WTC11 (cell line): ENCODE measurements at regions not wholly inside any gene's neighbourhood (a gene's known extent, or its start where the extent isn't known, plus 50 kb on each side); places are given as distances from the start of the nearest gene placed in this dataset.

ENCODE experiments used
- ATAC-seq: fragments of 200-7000 bp; cut with Tn5 transposase; 2 replicates; pipeline ENCODE4 v1.10.0; 2021; ENCODE audit warnings: mild to moderate bottlenecking, moderate library complexity
- CTCF ChIA-PET: fragments of 300-600 bp; sonication (Branson Sonifier 250); formaldehyde crosslinking; loops from one replicate; lab custom pipeline; 2021; ENCODE audit warnings: antibody characterized with exemption; lab: Charles Lee
- POLR2A ChIA-PET: fragments of 350-600 bp; sonication (Branson Sonifier 250); formaldehyde crosslinking; loops from one replicate; lab custom pipeline; 2021; ENCODE audit warnings: antibody characterized with exemption; lab: Charles Lee
- DNase-seq: peaks from one replicate; pipeline ENCODE4 v3.0.0; 2021; ENCODE audit warnings: low spot score
- H3K27ac Mint-ChIP-seq: 2 replicates; pipeline ENCODE4 v1.8.0; 2021; ENCODE audit warnings: mixed read lengths
- H3K27me3 Mint-ChIP-seq: 2 replicates; pipeline ENCODE4 v1.8.0; 2021; ENCODE audit warnings: low read depth, mild to moderate bottlenecking, moderate library complexity, mixed read lengths
- H3K36me3 Mint-ChIP-seq: 2 replicates; pipeline ENCODE4 v1.8.0; 2021; ENCODE audit warnings: mixed read lengths
- H3K4me1 Mint-ChIP-seq: 2 replicates; pipeline ENCODE4 v1.8.0; 2022; ENCODE audit warnings: mixed read lengths
- H3K4me3 Mint-ChIP-seq: 2 replicates; pipeline ENCODE4 v1.8.0; 2021; ENCODE audit warnings: mild to moderate bottlenecking, moderate library complexity, mixed read lengths
- H3K9me3 Mint-ChIP-seq: 2 replicates; pipeline ENCODE4 v1.8.0; 2021; ENCODE audit warnings: mixed read lengths
- IRF2 ChIP-seq: sonication (generic); formaldehyde crosslinking; IDR thresholded peaks from 2 replicates; pipeline ENCODE4 v1.8.0; 2022; ENCODE audit warnings: low read depth, missing genetic modification reagents, borderline replicate concordance
- NFYB ChIP-seq: sonication (generic); formaldehyde crosslinking; conservative IDR thresholded peaks from 2 replicates; pipeline ENCODE4 v1.8.0; 2022; ENCODE audit warnings: low read depth, missing genetic modification reagents
- NR3C1 ChIP-seq: sonication (generic); formaldehyde crosslinking; conservative IDR thresholded peaks from 2 replicates; pipeline ENCODE4 v1.8.1; 2023; ENCODE audit warnings: low read depth, mild to moderate bottlenecking, missing genetic modification reagents
- RORB ChIP-seq: fragments of 250-450 bp; sonication (Bioruptor Pico); IDR thresholded peaks from 2 replicates; pipeline ENCODE4 v1.9.0; 2021; ENCODE audit warnings: mild to moderate bottlenecking
- TCF7 ChIP-seq: sonication (generic); formaldehyde crosslinking; IDR thresholded peaks from 2 replicates; pipeline ENCODE4 v1.8.0; 2022; ENCODE audit warnings: mild to moderate bottlenecking, low read depth, missing genetic modification reagents, moderate library complexity
- ZNF138 ChIP-seq: sonication (generic); formaldehyde crosslinking; conservative IDR thresholded peaks from 2 replicates; pipeline ENCODE4 v1.8.1; 2022; ENCODE audit warnings: mild to moderate bottlenecking, moderate library complexity, missing genetic modification reagents
- ZNF396 ChIP-seq: fragments of 250-450 bp; sonication (Bioruptor Pico); IDR thresholded peaks from 2 replicates; pipeline ENCODE4 v1.8.0; 2021; ENCODE audit warnings: mild to moderate bottlenecking, moderate library complexity, borderline replicate concordance
- TF ChIP-seq, protein P1 (sequence below): sonication (generic); formaldehyde crosslinking; IDR thresholded peaks from 2 replicates; pipeline ENCODE4 v1.8.1; 2022; ENCODE audit warnings: missing genetic modification reagents, borderline replicate concordance
- TF ChIP-seq, protein P2 (sequence below): sonication (generic); formaldehyde crosslinking; conservative IDR thresholded peaks from 2 replicates; pipeline ENCODE4 v1.8.1; 2023; ENCODE audit warnings: mild to moderate bottlenecking, low read depth, missing genetic modification reagents, moderate library complexity
- TF ChIP-seq, protein P3 (sequence below): sonication (generic); formaldehyde crosslinking; IDR thresholded peaks from 2 replicates; pipeline ENCODE4 v1.8.1; 2023; ENCODE audit warnings: mild to moderate bottlenecking, moderate library complexity, missing genetic modification reagents
- TF ChIP-seq, protein P4 (sequence below): fragments of 200-600 bp; IDR thresholded peaks from 2 replicates; pipeline ENCODE4 v1.8.0; 2022; ENCODE audit warnings: antibody characterized with exemption
- TF ChIP-seq, protein P5 (sequence below): sonication (generic); formaldehyde crosslinking; IDR thresholded peaks from 2 replicates; pipeline ENCODE4 v1.8.0; 2022; ENCODE audit warnings: missing genetic modification reagents
- TF ChIP-seq, protein P6 (sequence below): sonication (generic); formaldehyde crosslinking; IDR thresholded peaks from 2 replicates; pipeline ENCODE4 v1.8.1; 2023; ENCODE audit warnings: mild to moderate bottlenecking, missing genetic modification reagents
- TF ChIP-seq, protein P7 (sequence below): fragments of 250-450 bp; sonication (Bioruptor Pico); IDR thresholded peaks from 2 replicates; pipeline ENCODE4 v1.9.0; 2021; ENCODE audit warnings: mild to moderate bottlenecking
- TF ChIP-seq, protein P8 (sequence below): sonication (generic); formaldehyde crosslinking; IDR thresholded peaks from 2 replicates; pipeline ENCODE4 v1.8.1; 2023; ENCODE audit warnings: mild to moderate bottlenecking, missing genetic modification reagents, borderline replicate concordance

DNA sequence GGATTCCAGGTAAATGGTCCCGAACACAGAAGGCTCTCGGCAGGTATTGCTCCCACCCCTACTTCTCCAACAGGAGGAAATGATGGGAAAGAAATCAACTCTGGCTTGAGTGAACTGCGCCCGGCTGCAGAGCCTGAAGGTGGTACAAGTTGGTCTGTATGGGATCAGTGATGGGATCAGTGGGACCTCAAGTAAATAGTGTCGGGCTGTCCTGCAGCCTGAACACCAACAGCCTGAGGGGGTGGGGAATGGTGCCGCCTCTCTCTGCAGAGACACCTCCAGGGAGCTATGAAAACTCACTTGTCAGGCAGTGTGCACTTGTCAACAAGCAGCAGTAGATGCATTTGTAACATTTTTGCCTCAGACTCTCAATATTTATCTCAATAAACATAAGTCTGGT is 183.5 kb downstream of the MATN1 start:
- CTCF ChIA-PET = no interaction called here
- Mint-ChIP-seq H3K27ac (no peak overlapping the region), H3K9me3 (peaks cover 20% of the 10 kb centered on the region), H3K4me1 (peaks cover 10% of the 10 kb centered on the region; the same call in 1 of the 2 replicates)
- no peak for DNase-seq
- TF ChIP-seq, protein P1, sequence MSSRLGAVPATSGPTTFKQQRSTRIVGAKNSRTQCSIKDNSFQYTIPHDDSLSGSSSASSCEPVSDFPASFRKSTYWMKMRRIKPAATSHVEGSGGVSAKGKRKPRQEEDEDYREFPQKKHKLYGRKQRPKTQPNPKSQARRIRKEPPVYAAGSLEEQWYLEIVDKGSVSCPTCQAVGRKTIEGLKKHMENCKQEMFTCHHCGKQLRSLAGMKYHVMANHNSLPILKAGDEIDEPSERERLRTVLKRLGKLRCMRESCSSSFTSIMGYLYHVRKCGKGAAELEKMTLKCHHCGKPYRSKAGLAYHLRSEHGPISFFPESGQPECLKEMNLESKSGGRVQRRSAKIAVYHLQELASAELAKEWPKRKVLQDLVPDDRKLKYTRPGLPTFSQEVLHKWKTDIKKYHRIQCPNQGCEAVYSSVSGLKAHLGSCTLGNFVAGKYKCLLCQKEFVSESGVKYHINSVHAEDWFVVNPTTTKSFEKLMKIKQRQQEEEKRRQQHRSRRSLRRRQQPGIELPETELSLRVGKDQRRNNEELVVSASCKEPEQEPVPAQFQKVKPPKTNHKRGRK = no peak
- TF ChIP-seq, protein P2, sequence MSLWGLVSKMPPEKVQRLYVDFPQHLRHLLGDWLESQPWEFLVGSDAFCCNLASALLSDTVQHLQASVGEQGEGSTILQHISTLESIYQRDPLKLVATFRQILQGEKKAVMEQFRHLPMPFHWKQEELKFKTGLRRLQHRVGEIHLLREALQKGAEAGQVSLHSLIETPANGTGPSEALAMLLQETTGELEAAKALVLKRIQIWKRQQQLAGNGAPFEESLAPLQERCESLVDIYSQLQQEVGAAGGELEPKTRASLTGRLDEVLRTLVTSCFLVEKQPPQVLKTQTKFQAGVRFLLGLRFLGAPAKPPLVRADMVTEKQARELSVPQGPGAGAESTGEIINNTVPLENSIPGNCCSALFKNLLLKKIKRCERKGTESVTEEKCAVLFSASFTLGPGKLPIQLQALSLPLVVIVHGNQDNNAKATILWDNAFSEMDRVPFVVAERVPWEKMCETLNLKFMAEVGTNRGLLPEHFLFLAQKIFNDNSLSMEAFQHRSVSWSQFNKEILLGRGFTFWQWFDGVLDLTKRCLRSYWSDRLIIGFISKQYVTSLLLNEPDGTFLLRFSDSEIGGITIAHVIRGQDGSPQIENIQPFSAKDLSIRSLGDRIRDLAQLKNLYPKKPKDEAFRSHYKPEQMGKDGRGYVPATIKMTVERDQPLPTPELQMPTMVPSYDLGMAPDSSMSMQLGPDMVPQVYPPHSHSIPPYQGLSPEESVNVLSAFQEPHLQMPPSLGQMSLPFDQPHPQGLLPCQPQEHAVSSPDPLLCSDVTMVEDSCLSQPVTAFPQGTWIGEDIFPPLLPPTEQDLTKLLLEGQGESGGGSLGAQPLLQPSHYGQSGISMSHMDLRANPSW (CRISPR knock-in tag) = no peak
- no peak for TF ChIP-seq ZNF396
- TF ChIP-seq, protein P3, sequence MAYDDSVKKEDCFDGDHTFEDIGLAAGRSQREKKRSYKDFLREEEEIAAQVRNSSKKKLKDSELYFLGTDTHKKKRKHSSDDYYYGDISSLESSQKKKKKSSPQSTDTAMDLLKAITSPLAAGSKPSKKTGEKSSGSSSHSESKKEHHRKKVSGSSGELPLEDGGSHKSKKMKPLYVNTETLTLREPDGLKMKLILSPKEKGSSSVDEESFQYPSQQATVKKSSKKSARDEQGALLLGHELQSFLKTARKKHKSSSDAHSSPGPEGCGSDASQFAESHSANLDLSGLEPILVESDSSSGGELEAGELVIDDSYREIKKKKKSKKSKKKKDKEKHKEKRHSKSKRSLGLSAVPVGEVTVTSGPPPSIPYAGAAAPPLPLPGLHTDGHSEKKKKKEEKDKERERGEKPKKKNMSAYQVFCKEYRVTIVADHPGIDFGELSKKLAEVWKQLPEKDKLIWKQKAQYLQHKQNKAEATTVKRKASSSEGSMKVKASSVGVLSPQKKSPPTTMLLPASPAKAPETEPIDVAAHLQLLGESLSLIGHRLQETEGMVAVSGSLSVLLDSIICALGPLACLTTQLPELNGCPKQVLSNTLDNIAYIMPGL = no peak
- no peak for TF ChIP-seq ZNF138 (CRISPR knock-in tag)
- TF ChIP-seq RORB (CRISPR knock-in tag) = no peak
- TF ChIP-seq, protein P4, sequence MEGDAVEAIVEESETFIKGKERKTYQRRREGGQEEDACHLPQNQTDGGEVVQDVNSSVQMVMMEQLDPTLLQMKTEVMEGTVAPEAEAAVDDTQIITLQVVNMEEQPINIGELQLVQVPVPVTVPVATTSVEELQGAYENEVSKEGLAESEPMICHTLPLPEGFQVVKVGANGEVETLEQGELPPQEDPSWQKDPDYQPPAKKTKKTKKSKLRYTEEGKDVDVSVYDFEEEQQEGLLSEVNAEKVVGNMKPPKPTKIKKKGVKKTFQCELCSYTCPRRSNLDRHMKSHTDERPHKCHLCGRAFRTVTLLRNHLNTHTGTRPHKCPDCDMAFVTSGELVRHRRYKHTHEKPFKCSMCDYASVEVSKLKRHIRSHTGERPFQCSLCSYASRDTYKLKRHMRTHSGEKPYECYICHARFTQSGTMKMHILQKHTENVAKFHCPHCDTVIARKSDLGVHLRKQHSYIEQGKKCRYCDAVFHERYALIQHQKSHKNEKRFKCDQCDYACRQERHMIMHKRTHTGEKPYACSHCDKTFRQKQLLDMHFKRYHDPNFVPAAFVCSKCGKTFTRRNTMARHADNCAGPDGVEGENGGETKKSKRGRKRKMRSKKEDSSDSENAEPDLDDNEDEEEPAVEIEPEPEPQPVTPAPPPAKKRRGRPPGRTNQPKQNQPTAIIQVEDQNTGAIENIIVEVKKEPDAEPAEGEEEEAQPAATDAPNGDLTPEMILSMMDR = no peak
- no peak for TF ChIP-seq TCF7 (CRISPR knock-in tag)
- TF ChIP-seq, protein P5, sequence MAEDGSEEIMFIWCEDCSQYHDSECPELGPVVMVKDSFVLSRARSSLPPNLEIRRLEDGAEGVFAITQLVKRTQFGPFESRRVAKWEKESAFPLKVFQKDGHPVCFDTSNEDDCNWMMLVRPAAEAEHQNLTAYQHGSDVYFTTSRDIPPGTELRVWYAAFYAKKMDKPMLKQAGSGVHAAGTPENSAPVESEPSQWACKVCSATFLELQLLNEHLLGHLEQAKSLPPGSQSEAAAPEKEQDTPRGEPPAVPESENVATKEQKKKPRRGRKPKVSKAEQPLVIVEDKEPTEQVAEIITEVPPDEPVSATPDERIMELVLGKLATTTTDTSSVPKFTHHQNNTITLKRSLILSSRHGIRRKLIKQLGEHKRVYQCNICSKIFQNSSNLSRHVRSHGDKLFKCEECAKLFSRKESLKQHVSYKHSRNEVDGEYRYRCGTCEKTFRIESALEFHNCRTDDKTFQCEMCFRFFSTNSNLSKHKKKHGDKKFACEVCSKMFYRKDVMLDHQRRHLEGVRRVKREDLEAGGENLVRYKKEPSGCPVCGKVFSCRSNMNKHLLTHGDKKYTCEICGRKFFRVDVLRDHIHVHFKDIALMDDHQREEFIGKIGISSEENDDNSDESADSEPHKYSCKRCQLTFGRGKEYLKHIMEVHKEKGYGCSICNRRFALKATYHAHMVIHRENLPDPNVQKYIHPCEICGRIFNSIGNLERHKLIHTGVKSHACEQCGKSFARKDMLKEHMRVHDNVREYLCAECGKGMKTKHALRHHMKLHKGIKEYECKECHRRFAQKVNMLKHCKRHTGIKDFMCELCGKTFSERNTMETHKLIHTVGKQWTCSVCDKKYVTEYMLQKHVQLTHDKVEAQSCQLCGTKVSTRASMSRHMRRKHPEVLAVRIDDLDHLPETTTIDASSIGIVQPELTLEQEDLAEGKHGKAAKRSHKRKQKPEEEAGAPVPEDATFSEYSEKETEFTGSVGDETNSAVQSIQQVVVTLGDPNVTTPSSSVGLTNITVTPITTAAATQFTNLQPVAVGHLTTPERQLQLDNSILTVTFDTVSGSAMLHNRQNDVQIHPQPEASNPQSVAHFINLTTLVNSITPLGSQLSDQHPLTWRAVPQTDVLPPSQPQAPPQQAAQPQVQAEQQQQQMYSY = no peak
- TF ChIP-seq, all 79 proteins: peak for 0
- ATAC-seq = no peak
- no peak overlapping the region for H3K4me3 Mint-ChIP-seq
- H3K27me3 Mint-ChIP-seq = no peaks in the 10 kb centered on the region
- H3K36me3 Mint-ChIP-seq = peaks cover 3% of the 10 kb centered on the region; the same call in 1 of the 2 replicates
- POLR2A ChIA-PET = no interaction called here

DNA sequence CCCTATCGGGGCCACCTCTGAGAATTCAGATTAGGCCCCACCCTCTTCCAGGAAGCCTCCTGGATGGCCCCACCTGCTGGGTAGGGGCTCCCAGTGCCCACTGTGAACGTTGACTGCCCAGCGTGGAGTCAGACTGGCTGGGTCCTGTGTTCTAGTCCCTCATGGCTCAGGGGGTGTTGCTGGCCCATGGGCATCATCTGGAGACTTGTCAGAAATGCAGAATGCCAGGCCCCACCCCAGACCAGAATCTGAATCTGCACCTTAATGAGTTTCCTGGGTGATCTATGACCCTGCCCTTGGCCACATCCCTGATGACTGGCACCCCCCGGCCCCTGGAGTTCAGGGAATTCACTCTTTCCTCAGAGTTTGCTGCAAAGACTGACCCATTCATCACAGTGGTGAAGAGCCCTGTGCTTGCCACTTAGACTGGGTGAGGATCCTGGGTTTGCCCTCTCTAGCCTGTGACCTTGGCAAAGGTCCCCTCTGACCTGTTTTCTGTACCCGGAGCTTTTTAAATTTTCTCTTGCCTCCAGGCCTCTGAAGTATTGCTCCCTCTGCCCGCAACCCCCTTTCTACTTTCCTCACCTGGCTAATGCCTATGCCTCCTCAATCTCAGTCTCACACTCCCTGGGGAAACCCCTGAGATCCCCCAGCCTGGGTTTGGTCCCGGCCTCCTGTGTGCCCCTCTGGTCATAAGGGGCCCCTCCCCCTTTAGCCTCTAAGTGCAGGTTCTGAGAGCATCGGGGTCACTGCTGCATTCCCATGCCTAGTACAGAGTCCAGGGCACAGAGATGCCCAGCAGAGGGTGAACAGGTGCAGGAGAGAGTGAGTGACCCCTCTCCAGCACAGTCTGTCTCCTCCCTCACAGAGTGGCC is 184.2 kb downstream of the MATN1 start:
- ATAC-seq (no peak), DNase-seq (no peak)
- Mint-ChIP-seq H3K27ac (no peak overlapping the region), H3K4me3 (no peak overlapping the region), H3K27me3 (no peaks in the 10 kb centered on the region), H3K36me3 (peaks cover 3% of the 10 kb centered on the region; the same call in 1 of the 2 replicates), H3K4me1 (peaks cover 10% of the 10 kb centered on the region; the same call in 1 of the 2 replicates), H3K9me3 (peaks cover 20% of the 10 kb centered on the region)
- CTCF ChIA-PET = no interaction called here
- POLR2A ChIA-PET = no interaction called here
- no peak for TF ChIP-seq ZNF396
- TF ChIP-seq, protein P6, sequence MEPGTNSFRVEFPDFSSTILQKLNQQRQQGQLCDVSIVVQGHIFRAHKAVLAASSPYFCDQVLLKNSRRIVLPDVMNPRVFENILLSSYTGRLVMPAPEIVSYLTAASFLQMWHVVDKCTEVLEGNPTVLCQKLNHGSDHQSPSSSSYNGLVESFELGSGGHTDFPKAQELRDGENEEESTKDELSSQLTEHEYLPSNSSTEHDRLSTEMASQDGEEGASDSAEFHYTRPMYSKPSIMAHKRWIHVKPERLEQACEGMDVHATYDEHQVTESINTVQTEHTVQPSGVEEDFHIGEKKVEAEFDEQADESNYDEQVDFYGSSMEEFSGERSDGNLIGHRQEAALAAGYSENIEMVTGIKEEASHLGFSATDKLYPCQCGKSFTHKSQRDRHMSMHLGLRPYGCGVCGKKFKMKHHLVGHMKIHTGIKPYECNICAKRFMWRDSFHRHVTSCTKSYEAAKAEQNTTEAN (CRISPR knock-in tag) = no peak
- TF ChIP-seq NR3C1 (CRISPR knock-in tag) = no peak
- no peak for TF ChIP-seq IRF2 (CRISPR knock-in tag)
- TF ChIP-seq, protein P7, sequence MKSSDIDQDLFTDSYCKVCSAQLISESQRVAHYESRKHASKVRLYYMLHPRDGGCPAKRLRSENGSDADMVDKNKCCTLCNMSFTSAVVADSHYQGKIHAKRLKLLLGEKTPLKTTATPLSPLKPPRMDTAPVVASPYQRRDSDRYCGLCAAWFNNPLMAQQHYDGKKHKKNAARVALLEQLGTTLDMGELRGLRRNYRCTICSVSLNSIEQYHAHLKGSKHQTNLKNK = no peak
- TF ChIP-seq, protein P8, sequence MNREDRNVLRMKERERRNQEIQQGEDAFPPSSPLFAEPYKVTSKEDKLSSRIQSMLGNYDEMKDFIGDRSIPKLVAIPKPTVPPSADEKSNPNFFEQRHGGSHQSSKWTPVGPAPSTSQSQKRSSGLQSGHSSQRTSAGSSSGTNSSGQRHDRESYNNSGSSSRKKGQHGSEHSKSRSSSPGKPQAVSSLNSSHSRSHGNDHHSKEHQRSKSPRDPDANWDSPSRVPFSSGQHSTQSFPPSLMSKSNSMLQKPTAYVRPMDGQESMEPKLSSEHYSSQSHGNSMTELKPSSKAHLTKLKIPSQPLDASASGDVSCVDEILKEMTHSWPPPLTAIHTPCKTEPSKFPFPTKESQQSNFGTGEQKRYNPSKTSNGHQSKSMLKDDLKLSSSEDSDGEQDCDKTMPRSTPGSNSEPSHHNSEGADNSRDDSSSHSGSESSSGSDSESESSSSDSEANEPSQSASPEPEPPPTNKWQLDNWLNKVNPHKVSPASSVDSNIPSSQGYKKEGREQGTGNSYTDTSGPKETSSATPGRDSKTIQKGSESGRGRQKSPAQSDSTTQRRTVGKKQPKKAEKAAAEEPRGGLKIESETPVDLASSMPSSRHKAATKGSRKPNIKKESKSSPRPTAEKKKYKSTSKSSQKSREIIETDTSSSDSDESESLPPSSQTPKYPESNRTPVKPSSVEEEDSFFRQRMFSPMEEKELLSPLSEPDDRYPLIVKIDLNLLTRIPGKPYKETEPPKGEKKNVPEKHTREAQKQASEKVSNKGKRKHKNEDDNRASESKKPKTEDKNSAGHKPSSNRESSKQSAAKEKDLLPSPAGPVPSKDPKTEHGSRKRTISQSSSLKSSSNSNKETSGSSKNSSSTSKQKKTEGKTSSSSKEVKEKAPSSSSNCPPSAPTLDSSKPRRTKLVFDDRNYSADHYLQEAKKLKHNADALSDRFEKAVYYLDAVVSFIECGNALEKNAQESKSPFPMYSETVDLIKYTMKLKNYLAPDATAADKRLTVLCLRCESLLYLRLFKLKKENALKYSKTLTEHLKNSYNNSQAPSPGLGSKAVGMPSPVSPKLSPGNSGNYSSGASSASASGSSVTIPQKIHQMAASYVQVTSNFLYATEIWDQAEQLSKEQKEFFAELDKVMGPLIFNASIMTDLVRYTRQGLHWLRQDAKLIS (CRISPR knock-in tag) = no peak
- no peak for TF ChIP-seq NFYB (CRISPR knock-in tag)
